ENCODE measurements at regions not wholly inside any gene's neighbourhood (a gene's known extent, or its start where the extent isn't known, plus 50 kb on each side); places are given as distances from the start of the nearest gene placed in this dataset.

GRCh38 chr4:137129441-137129840, 402.9 kb downstream of the PCDH18 start:
- no peak overlapping the region for H3K27ac ChIP-seq
- no peaks in the 10 kb centered on the region for H3K36me3 ChIP-seq
- TF ChIP-seq CTCF (IDR thresholded peaks at IDR 0.05) (no peak), POLR2A (IDR thresholded peaks at IDR 0.05) (no peak)
- intact Hi-C loops (cut with DNase I), result no loop called here
- WGBS, 2 donors, result 82 to 83% methylated on average over 3 of the region's 3 CpGs
- no peak overlapping the region for H3K4me3 ChIP-seq (replicated peaks in 1 of 3)
- H3K4me1 ChIP-seq, result no peaks in the 10 kb centered on the region
- no peak for DNase-seq
- no peaks in the 10 kb centered on the region for H3K9me3 ChIP-seq
- H3K27me3 ChIP-seq, result no peaks in the 10 kb centered on the region

- no peak for TF ChIP-seq POLR2A (IDR thresholded peaks at IDR 0.05)
- no peaks in the 10 kb centered on the region for H3K27me3 ChIP-seq
- H3K36me3 ChIP-seq, result no peaks in the 10 kb centered on the region
- no peaks in the 10 kb centered on the region for H3K4me1 ChIP-seq
- no peaks in the 10 kb centered on the region for H3K9me3 ChIP-seq
- no peak overlapping the region for H3K27ac ChIP-seq
- WGBS, 2 donors, result 61 to 70% methylated on average over 3 of the region's 3 CpGs
- no peak overlapping the region for H3K4me3 ChIP-seq (replicated peaks in 1 of 3)
- no peak for DNase-seq
- intact Hi-C loops (cut with DNase I), result no loop called here
These were observed 407.3 kb downstream of the PCDH18 start for GRCh38 chr4:137125011-137125410.

GRCh38 chr4:137124278-137124932, 407.9 kb downstream of the PCDH18 start:
- Histone ChIP-seq H3K27ac (no peak overlapping the region), H3K4me3 (replicated peaks in 1 of 3) (no peak overlapping the region), H3K4me1 (no peaks in the 10 kb centered on the region), H3K36me3 (no peaks in the 10 kb centered on the region), H3K9me3 (no peaks in the 10 kb centered on the region), H3K27me3 (no peaks in the 10 kb centered on the region)
- no peak for TF ChIP-seq POLR2A (IDR thresholded peaks at IDR 0.05)
- peak in 4 of 6 experiments; percentile 20 to 60 (median 57) for TF ChIP-seq CTCF (IDR thresholded peaks at IDR 0.05)
- 64 to 73% methylated on average over 5 of the region's 5 CpGs for WGBS, 2 donors
- DNase-seq, result no peak
- intact Hi-C loops (cut with DNase I), result no loop called here

GRCh38 chr4:137122876-137123275, 409.4 kb downstream of the PCDH18 start:
- Histone ChIP-seq H3K27me3 (no peaks in the 10 kb centered on the region), H3K27ac (no peak overlapping the region), H3K9me3 (no peaks in the 10 kb centered on the region), H3K4me3 (replicated peaks in 1 of 3) (no peak overlapping the region), H3K4me1 (no peaks in the 10 kb centered on the region), H3K36me3 (no peaks in the 10 kb centered on the region)
- WGBS, 2 donors, result 95% methylated on average over 2 of the region's 2 CpGs
- TF ChIP-seq CTCF (IDR thresholded peaks at IDR 0.05), result no peak
- no peak for TF ChIP-seq POLR2A (IDR thresholded peaks at IDR 0.05)
- DNase-seq, result no peak
- intact Hi-C loops (cut with DNase I), result no loop called here

GRCh38 chr4:137116144-137116543, 416.1 kb downstream of the PCDH18 start:
- no peak for DNase-seq
- Histone ChIP-seq H3K36me3 (no peaks in the 10 kb centered on the region), H3K4me1 (no peaks in the 10 kb centered on the region), H3K27me3 (no peaks in the 10 kb centered on the region), H3K4me3 (replicated peaks in 1 of 3) (no peak overlapping the region), H3K27ac (no peak overlapping the region), H3K9me3 (no peaks in the 10 kb centered on the region)
- 82 to 86% methylated on average over 3 of the region's 3 CpGs for WGBS, 2 donors
- intact Hi-C loops (cut with DNase I), result no loop called here
- no peak for TF ChIP-seq CTCF (IDR thresholded peaks at IDR 0.05)
- no peak for TF ChIP-seq POLR2A (IDR thresholded peaks at IDR 0.05)
